Stimulated activated CD4-positive, alpha-beta T cell treated with anti-CD3 and anti-CD28 coated beads, Interleukin-15, amount 100 ng/mL, for 48 hours (primary cell): ENCODE measurements at regions not wholly inside any gene's neighbourhood (a gene's known extent, or its start where the extent isn't known, plus 50 kb on each side); places are given as distances from the start of the nearest gene placed in this dataset.
A peak's percentile ranks its signal among the peaks of the same experiment; 100 is the strongest.
"Not testable (repeated sequence)": the region's sequence is repeated elsewhere in the genome, so short reads cannot be mapped to it uniquely, and the experiment has no call there.

Source experiments
- DNase-seq, 2 donors: peaks; one replicate each; pipeline ENCODE4 v3.0.0-alpha.2; 2020; ENCODE audit warnings: low read depth in 2 of 2

DNA sequence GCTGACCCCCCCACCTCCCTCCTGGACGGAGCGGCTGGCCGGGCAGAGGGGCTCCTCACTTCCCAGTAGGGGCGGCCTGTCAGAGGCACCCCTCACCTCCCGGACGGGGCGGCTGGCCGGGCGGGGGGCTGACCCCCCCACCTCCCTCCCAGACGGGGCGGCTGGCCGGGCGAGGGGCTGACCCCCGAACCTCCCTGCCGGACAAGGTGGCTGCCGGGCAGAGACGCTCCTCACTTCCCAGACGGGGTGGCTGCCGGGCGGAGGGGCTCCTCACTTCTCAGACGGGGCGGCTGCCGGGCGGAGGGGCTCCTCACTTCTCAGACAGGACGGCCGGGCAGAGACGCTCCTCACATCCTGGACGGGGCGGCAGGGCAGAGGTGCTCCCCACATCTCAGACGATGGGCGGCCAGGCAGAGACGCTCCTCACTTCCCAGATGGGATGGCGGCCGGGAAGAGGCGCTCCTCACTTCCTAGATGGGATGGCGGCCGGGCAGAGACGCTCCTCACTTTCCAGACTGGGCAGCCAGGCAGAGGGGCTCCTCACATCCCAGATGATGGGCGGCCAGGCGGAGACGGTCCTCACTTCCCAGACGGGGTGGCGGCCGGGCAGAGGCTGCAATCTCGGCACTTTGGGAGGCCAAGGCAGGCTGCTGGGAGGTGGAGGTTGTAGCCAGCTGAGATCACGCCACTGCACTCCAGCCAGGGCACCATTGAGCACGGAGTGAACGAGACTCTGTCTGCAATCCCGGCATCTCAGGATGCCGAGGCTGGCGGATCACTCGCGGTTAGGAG, 66.2 kb upstream of the PAPPA2 start:
- DNase-seq: not testable (repeated sequence)

DNA sequence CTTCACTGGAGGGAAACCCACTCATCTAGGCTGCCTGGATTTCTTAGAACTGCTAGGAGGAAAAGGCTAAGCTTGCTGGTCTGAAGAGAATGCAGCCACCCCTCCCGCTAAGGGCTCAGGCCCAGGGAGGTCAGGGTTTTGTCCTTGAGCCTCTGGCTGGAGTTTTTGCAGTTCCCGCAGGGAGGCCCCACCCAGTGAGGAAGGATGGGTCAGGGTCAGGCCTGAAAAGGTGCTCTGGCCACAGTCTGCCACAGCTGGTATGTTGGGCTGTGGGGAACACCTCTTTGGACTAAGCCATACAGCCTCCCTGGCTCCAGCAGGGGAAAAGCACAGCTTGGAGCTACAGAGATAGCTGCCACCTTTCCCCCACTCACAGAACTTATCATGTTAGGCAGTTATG, 71.4 kb upstream of the PAPPA2 start:
- DNase-seq: no peak

DNA sequence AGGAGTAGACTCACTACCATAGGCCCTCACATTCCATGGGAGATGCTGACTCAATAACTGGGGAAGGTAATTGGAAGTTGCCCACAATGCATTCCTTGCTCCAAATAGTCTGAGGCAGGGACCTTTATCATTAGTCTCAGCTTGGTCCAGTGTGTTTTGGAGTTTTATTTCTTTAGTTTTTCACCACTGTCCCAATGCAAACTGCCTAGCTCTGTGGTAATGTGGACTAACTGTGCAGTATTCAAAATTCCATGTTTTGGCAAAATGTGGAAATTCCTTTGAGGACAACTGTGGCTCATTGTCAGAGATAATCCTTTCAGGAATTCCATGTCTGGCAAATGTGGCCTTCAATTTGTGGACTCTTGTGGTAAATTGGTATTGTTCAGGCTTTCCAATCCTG, 78.1 kb upstream of the PAPPA2 start:
- DNase-seq: no peak

DNA sequence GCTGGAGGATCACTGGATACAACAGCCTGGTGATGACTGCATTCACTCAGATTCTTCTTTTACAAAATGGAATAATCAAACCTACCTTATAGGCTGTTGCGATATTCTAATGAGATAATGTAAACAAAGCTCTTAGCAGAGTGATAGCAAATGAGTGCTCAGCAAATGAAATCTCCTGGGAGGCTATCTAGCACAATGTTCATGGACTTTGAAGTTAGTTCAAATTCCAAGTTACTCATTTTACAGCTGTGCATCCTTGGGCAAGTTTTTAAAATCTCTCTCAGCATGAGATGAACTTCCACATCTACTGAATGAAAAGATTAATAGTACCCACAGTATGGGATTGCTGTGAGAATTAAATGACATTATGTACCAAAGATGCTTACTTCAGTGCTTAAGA, 80.8 kb upstream of the PAPPA2 start:
- DNase-seq: no peak

DNA sequence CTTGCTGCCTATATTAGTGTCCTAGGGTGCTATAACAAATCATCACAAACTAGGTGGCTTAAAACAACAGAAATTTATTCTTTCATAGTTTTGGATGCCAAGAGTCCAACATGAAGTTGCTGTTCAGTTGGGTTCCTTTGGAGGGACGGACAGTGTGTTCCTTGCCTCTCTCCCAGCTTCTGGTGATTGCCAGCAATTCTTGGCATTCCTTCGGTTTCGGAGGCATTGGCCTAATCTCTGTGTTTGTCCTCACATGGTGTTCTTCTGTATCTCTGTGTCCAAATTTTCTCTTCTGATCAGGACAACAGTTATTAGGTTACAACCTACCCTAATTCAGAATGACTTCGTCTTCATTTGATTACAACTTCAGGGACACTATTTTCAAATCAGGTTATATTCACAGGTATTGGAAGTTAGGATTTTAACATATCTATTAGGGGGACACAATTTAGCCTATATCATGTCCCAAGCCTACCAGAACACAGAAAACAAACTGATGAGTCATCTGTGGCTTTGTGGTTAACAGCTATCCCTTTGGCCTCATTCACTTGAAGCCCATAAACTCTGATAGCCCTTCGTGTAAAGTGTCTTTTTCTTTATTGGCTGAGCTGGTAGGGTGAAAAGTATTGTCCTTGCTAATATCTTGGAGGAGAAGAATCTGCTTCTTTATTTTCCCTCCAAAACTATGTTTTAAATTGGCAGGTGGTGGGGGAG, 83.2 kb upstream of the PAPPA2 start:
- DNase-seq: no peak

DNA sequence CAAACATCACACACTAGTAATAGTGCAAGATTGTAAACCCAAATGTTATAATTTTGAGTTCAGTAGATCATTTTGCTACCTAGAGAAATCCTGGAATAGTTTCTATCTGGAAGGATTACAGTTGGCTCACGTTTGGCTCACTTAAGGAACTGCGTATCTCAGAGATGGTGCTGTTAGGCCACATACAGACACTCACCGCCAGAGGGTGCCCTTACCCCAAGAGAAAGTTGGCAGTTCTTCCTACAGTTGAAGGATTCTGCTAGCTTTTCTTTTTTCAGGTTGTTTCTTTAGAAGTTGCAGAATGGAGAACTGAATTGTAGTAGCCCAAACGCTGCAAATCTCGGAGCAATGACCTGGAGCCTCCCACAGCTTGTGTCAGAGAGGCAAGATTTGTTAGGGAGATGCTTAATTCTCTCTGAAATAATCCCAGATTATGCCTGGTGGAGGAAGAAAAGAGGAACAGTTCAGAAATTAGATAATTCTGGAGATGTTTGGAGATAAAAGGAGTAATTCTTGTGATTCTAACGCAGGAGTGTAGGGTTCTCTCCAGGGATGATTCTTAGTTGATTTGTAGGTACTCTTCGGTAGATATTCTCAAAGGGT, 87.9 kb upstream of the PAPPA2 start:
- peak; percentile 33 to 51 for DNase-seq

DNA sequence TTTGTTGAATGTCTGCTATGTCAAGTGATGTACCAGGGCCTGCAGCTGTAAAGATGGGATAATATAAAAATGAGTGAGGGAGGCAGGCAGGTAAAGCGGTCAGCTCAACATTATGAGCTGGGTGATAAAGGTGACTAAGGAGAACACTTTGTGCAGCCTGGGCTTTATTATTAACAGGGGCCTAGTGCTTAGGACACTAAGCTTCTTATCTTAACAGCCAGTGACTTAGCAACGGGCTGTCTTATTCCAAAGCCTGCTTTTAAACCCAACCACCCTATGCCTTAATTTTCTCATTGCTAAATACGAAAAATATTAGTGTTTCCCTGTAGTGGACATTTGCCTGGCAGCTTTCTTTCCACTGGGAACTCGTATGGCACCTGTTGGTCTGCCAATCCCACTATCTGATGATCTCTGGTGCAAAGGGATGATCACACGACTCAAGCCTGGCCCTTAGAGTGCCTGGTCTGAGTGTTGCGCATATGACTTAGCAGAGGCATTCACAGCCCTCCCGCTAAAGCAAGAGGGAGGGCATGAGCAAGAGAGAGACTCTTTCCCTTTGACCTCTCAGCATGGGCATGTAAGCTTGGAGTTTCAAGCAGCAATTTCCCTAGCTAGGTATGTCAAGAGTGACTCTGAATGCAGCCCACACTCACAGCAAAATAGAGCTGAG, 98.6 kb upstream of the PAPPA2 start:
- DNase-seq: no peak

DNA sequence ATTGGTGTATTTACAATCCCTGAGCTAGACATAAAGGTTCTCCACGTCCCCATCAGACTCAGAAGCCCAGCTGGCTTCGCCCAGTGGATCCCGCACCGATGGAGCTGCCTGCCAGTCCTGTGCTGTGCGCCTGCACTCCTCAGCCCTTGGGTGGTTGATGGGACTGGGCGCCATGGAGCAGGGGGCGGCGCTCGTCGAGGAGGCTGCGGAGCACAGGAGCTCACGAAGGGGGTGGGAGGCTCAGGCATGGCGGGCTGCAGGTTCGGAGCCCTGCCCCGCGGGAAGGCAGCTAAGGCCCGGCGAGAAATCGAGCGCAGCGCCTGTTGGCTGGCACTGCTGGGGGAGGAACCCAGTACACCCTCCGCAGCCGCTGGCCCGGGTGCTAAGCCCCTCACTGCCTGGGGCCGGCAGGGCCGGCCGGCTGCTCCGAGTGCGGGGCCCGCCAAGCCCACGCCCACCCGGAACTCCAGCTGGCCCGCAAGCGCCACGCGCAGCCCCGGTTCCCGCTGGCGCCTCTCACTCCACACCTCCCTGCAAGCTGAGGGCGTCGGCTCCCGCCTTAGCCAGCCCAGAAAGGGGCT, 113.8 kb upstream of the PAPPA2 start:
- not testable (repeated sequence) for DNase-seq

DNA sequence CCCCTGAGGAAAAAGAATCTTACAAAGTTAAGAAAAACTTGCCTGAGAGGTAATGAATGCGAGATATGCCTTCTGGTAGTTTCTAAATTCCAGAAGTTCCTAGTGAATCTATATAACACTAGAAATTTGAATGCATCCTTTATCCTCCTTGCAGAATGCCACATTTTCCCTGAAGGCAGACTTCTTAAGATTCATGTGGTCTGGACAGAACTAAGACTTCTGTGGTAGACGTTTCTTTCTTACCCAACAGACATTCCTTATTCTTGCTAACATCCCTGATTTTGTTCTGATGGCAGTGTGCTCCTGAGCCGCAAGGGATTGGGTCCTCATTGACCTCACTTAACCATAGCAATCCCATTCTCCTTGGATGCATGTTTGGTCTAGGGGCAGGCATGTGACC, 121.3 kb upstream of the PAPPA2 start:
- no peak for DNase-seq

DNA sequence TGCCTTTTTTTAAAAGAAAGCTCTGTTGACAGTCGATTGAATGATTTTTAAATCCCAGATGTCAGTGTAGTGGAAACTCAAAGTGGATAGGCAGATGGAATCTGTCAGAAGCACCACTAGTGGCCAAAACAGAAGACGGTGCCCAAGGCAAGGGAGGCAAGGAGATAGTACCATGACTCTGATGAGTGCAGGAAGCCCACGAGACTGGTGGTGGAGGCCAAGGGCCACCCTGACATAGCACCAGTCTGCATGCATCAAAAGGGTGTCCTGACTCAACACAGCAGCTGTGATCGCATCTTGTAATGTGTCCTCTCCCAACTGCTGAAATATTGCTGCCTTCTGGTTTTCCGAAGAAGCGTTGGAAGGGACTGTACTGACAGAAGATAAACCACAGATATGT, 124.1 kb upstream of the PAPPA2 start:
- DNase-seq: no peak

DNA sequence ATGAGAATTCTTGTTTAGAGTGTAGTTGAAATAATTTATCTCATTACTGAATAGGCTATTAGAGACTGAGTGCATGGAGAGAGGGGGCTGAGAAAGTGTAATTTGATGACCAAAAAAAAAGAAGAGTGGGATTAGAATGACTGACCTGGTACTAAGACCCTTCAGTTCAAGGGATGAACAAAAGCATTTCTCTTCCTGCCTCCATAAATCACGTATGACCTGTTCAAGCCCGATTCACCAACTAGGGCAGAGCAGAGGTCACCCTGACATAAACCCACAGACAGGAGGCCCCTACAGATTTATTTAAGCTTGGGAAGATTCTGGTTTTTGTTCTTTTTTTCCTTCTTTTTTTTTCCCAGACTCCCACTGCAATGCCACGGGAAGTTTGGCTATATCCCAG, 123.7 kb upstream of the COP1 start:
- DNase-seq: no peak

DNA sequence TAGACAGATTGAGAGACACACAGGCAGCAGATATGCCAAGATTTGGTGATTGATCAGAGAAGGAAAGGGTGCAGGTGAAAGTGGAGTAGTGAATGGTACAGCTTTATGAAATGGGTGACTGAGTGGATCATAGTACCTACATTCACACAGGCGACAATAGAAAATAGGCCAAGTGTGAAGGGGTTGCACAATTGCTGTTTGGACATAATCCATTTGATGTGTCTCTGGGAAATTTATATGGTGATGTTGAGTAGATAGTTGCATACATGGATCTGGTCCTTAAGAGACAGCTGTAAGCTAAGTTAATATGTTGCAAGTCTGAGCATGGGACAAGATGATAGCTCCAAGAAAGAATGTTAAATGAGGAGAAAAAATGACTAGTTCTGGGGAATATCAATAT, 118.6 kb upstream of the COP1 start:
- no peak for DNase-seq

DNA sequence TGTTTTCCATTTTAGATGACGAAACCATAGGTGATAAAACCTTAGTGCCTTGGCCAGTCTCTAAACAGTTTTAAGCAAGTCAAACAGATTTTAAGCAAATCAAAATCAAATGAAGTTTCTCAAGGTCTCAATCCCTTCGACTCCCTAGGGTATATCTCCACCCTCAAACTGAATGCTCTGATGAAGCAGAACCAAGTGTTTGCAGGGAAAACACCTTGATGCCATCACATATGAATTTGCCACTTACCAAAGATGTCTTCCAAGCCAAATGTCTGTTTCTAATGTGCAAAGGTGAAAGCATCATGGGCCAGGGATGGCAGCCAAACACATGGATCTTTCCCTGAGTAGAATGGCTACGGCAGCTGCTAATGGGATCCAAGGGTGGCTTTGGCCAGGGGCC, 116.4 kb upstream of the COP1 start:
- DNase-seq: no peak

DNA sequence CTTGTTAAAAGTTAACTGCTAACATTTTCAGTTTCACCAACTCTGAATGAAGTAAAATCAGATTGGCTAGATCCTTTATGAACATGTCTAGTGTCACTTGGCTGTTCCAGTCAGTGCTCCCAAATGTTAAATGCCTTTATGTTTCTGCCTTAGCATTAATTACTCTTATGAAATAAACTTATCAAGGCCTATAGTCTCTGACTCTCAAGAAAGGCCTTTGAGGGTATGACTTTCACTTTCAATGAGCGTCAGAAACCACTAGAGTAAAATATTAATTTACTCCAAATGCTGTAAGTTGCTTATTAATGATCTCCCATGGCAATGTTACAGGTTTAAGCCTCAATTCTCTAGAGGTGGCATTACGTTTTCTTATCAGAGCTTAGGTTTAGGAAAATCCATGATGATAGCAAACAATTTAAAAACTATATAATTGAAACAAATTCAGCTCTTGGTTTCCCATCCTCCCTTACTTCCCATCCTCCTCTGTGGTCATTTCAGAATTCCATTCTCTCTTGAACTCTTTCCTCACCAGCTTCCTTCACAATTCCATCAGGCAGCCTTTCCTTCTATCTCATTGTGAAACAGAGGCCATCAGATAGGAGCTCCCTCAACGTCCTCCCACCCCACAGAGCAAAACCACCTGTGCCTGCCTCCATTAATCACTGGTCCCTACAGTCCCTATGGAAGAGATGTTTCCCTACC, 108.6 kb upstream of the COP1 start:
- no peak for DNase-seq

DNA sequence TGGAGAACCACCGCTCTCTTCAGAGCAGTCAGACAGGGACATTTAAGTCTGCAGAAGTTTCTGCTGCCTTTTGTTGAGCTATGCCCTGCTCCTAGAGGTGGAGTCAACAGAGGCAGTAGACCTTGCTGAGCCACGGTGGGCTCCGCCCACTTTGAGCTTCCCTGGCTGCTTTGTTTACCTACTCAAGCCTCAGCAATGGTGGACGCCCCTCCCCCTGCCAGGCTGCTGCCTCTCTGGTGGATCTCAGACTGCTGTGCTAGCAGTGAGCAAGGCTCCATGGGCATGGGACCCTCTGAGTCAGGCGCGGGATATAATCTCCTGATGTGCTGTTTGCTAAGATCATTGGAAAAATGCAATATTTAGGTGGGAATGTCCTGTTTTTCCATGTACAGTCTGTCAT, 89.5 kb upstream of the COP1 start:
- not testable (repeated sequence) for DNase-seq

DNA sequence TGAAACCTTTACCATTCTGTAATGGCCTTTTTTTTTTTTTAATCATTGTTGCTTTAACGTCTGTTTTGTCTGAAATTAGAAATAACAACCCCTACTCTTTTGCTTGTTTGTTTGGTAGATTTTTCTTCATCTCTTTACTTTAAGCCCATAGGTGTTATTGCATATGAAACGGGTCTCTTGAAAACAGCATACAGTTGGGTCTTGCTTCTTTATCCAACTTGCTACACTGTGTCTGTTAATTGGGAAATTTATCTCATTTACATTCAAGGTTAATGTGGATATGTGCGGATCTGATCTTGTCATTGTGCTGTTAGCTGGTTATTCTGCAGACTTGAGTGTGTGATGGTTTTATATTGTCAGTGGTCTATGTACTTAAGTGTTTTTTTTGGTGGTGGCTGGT, 78.9 kb upstream of the COP1 start:
- no peak for DNase-seq

DNA sequence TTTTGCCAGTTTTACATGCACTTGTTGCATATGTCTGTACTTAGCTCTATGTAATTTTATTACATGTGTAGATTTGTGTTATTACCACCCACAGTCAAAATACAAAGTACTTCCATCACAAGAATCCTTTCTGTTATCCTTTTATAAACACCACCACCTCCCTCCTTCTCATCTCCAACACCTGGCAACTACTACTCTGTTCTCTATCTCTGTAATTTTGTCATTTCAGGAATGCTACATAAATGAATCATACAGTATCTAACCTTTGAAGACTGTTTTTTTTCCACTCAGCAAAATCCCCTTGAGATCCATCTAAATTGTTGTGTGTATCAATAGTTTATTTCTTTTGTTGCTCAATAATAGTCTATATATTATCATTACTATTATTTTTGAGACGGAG, 64.5 kb upstream of the COP1 start:
- DNase-seq: no peak
